HUES48 (cell line): ENCODE measurements at regions not wholly inside any gene's neighbourhood (a gene's known extent, or its start where the extent isn't known, plus 50 kb on each side); places are given as distances from the start of the nearest gene placed in this dataset.

Source experiments
- H3K27ac ChIP-seq: one replicate; pipeline ENCODE4 v1.7.0; 2013; ENCODE audit warnings: low read depth, low read length, inconsistent platforms
- H3K27me3 ChIP-seq: 2 replicates; pipeline ENCODE4 v1.6.1; 2013; ENCODE audit warnings: mild to moderate bottlenecking, low read length; ENCODE audit not compliant: control insufficient read depth, insufficient read depth
- H3K36me3 ChIP-seq: 2 replicates; pipeline ENCODE4 v1.6.1; 2013; ENCODE audit warnings: low read length; ENCODE audit not compliant: control insufficient read depth, insufficient read depth
- H3K4me1 ChIP-seq: 2 replicates; pipeline ENCODE4 v1.6.1; 2013; ENCODE audit warnings: mild to moderate bottlenecking, low read length; ENCODE audit not compliant: control insufficient read depth, insufficient read depth
- H3K4me3 ChIP-seq: 2 replicates; pipeline ENCODE4 v1.5.1; 2013; ENCODE audit warnings: mild to moderate bottlenecking, low read depth, low read length
- H3K9ac ChIP-seq: 2 replicates; pipeline ENCODE4 v1.6.1; 2013; ENCODE audit warnings: mild to moderate bottlenecking, low read depth, low read length, moderate library complexity
- H3K9me3 ChIP-seq: 2 replicates; pipeline ENCODE4 v1.6.1; 2013; ENCODE audit warnings: low read length; ENCODE audit not compliant: control insufficient read depth, insufficient read depth

GRCh38 chr12:102728506-102729242 is 188.4 kb downstream of the PAH start:
- Histone ChIP-seq H3K36me3 (no peaks in the 10 kb centered on the region), H3K9me3 (no peaks in the 10 kb centered on the region), H3K4me1 (no peaks in the 10 kb centered on the region), H3K27ac (no peak overlapping the region), H3K9ac (no peak overlapping the region), H3K4me3 (no peak overlapping the region), H3K27me3 (no peaks in the 10 kb centered on the region)

- no peak overlapping the region for H3K27ac ChIP-seq
- peaks cover 9% of the 10 kb centered on the region; the same call in 1 of the 2 replicates for H3K4me1 ChIP-seq
- no peak overlapping the region for H3K9ac ChIP-seq
- H3K4me3 ChIP-seq = no peak overlapping the region
- no peaks in the 10 kb centered on the region for H3K36me3 ChIP-seq
- no peaks in the 10 kb centered on the region for H3K27me3 ChIP-seq
- H3K9me3 ChIP-seq = no peaks in the 10 kb centered on the region
Observed at GRCh38 chr12:102726686-102727085, 190.4 kb downstream of the PAH start.

DNA sequence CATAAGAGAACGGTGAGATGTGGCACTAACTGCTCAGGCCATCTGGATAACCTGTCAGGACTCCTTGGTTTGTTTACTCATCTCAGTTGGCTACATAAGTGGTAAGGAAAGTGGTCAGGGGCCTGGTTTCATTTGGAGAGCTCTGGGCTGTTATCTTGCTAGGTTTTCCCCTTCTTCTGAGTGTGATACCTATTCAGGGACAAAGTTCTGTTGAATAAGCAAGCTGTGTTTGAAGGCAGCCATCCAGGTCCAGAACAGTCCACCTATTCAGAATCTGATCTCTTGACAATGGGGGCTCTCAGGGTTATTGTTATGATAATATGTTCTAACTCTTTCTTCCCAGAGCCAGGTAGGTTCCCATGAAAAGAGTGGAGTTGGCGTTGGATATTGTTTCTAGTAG is 194.9 kb downstream of the PAH start:
- no peaks in the 10 kb centered on the region for H3K9me3 ChIP-seq
- no peak overlapping the region for H3K27ac ChIP-seq
- H3K36me3 ChIP-seq = no peaks in the 10 kb centered on the region
- H3K4me1 ChIP-seq = peaks cover 9% of the 10 kb centered on the region; the same call in 1 of the 2 replicates
- H3K9ac ChIP-seq = no peak overlapping the region
- H3K4me3 ChIP-seq = no peak overlapping the region
- no peaks in the 10 kb centered on the region for H3K27me3 ChIP-seq

GRCh38 chr12:102708108-102708507 is 208.9 kb downstream of the PAH start:
- Histone ChIP-seq H3K9me3 (no peaks in the 10 kb centered on the region), H3K4me1 (no peaks in the 10 kb centered on the region), H3K36me3 (no peaks in the 10 kb centered on the region), H3K27ac (no peak overlapping the region), H3K4me3 (no peak overlapping the region), H3K9ac (no peak overlapping the region), H3K27me3 (no peaks in the 10 kb centered on the region)

DNA sequence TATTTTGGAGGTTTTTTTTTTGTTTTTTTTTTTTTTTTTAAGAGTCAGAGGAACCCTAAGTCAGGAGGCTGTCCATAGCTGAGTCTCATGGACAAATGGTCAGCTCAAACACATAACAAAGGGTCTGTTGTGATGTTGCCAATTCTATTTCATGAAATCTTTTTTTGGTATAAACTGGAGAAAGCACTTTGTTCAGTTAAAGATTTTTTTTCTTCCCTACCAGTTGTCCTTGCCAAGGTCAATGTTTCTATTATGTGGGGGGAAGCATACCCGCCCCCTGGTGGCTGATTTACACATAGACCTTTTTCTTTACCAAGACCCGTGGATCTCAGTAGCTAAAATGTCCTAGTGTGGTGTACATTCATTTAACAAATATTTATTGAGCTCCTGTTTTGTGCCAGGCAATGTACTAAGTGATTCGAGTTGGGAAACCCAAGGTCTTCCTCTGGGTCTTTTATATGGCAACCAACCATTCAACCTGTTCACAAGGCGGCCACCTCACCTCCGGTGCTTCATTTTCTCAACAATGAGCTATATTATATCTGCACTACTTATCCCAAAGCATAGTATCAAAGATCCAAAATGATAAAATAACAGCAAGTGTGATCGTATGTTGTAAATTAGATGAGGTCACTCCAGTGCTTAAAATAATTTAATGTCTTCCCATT is 214.5 kb downstream of the PAH start:
- no peak overlapping the region for H3K27ac ChIP-seq
- H3K9ac ChIP-seq = no peak overlapping the region
- H3K4me1 ChIP-seq = no peaks in the 10 kb centered on the region
- no peaks in the 10 kb centered on the region for H3K27me3 ChIP-seq
- no peak overlapping the region for H3K4me3 ChIP-seq
- no peaks in the 10 kb centered on the region for H3K36me3 ChIP-seq
- H3K9me3 ChIP-seq = no peaks in the 10 kb centered on the region

DNA sequence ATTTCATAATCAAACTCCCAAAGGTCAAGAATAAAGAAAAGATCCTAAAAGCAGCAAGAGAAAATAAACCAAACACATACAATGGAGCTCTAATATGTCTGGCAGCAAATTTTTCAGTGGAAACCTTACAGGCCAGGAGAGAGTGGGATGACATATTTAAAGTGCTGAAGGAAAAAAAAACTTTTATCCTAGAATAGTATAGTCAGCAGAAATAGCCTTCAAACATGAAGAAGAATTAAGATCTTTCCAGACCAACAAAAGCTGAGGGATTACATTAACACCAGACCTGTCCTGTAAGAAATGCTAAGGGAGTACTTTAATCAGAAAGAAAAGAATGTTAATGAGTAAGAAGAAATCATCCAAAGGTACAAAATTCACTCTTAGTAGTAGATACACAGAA is 215.7 kb upstream of the IGF1 start:
- Histone ChIP-seq H3K27me3 (no peaks in the 10 kb centered on the region), H3K9ac (no peak overlapping the region), H3K36me3 (no peaks in the 10 kb centered on the region), H3K4me1 (peaks cover 11% of the 10 kb centered on the region), H3K9me3 (no peaks in the 10 kb centered on the region), H3K27ac (no peak overlapping the region), H3K4me3 (no peak overlapping the region)

GRCh38 chr12:102694903-102695302 is 214.5 kb upstream of the IGF1 start:
- no peak overlapping the region for H3K27ac ChIP-seq
- peaks cover 11% of the 10 kb centered on the region for H3K4me1 ChIP-seq
- H3K9ac ChIP-seq = no peak overlapping the region
- no peaks in the 10 kb centered on the region for H3K9me3 ChIP-seq
- no peaks in the 10 kb centered on the region for H3K27me3 ChIP-seq
- H3K4me3 ChIP-seq = no peak overlapping the region
- no peaks in the 10 kb centered on the region for H3K36me3 ChIP-seq

DNA sequence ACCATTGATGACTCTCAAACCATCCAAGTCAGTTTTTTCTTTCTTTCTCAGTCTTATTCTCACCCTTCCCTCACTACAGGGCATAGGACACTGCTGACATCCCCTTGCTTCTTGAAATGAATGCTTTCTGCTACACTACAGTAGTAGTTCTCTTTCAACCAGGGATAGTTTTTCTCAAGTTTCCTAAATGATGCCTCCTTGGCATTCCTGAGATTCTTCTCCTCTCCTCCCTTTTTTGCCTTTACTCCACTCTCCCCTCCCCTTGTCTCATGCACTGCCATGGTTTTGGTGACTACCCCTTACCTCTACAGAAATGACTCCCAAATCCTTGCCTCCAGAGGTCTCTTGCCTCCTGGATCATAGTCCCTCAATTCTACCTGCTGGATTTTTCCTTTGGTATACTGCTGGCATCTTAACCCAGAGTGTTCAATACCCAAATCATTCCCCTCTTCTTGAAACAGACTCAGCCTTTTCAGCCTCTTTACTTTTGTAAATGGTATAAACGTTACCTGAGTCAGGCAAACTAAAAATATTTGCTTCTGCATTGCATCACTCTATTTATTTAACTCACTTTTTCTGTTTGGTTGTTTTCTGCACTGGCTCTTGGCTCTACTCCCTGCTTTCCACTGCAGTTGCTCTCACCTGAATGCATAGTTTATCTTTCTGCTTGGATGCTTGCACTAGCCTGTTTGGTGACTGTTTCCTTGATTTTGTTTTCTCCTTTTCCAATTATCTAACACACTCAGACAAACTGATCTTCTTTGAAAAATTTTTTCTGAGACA is 211.6 kb upstream of the IGF1 start:
- Histone ChIP-seq H3K9me3 (no peaks in the 10 kb centered on the region), H3K27ac (no peak overlapping the region), H3K36me3 (no peaks in the 10 kb centered on the region), H3K4me3 (no peak overlapping the region), H3K9ac (no peak overlapping the region; the same call in 1 of the 2 replicates), H3K4me1 (peaks cover 11% of the 10 kb centered on the region), H3K27me3 (no peaks in the 10 kb centered on the region)

DNA sequence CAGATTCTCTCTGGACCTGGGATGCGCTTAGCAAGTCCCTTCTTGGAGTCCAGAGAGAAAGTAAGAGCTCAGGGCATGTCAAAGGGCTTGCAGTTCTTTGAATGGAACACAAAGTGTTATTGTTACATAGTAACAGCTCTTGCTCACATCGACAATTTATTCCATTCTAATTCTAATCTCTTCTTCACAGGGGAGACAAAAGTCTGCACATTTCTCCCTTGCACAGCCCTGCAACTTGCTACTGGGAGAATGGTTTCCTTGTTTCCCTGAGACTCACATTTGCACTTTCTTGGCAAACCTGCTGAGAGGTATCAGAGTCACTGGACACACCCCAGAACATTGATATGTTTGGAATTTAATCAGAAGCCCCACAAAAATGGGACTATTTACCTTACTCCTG is 209.9 kb upstream of the IGF1 start:
- Histone ChIP-seq H3K27ac (no peak overlapping the region), H3K4me3 (no peak overlapping the region), H3K9ac (no peak overlapping the region), H3K4me1 (peaks cover 11% of the 10 kb centered on the region), H3K27me3 (no peaks in the 10 kb centered on the region), H3K36me3 (no peaks in the 10 kb centered on the region), H3K9me3 (no peaks in the 10 kb centered on the region)

GRCh38 chr12:102689701-102690100 is 209.3 kb upstream of the IGF1 start:
- Histone ChIP-seq H3K9ac (no peak overlapping the region), H3K27me3 (no peaks in the 10 kb centered on the region), H3K9me3 (no peaks in the 10 kb centered on the region), H3K4me1 (peaks cover 11% of the 10 kb centered on the region), H3K27ac (no peak overlapping the region), H3K4me3 (no peak overlapping the region), H3K36me3 (no peaks in the 10 kb centered on the region)

- H3K27ac ChIP-seq = no peak overlapping the region
- no peak overlapping the region for H3K4me3 ChIP-seq
- no peaks in the 10 kb centered on the region for H3K36me3 ChIP-seq
- H3K9ac ChIP-seq = no peak overlapping the region
- H3K27me3 ChIP-seq = no peaks in the 10 kb centered on the region
- peaks cover 11% of the 10 kb centered on the region for H3K4me1 ChIP-seq
- no peaks in the 10 kb centered on the region for H3K9me3 ChIP-seq
Observed at GRCh38 chr12:102687523-102687922, 207.2 kb upstream of the IGF1 start.
